HEK293 (cell line): ENCODE measurements at regions not wholly inside any gene's neighbourhood (a gene's known extent, or its start where the extent isn't known, plus 50 kb on each side); places are given as distances from the start of the nearest gene placed in this dataset.

Experiments
- CTCF ChIP-seq: fragments of 450-650 bp; formaldehyde crosslinking; IDR thresholded peaks from 2 replicates; pipeline ENCODE4 v1.5.1; 2016; ENCODE audit warnings: missing biosample characterization, missing genetic modification characterization
- KLF17 ChIP-seq: fragments of 450-650 bp; formaldehyde crosslinking; IDR thresholded peaks from 2 replicates; pipeline ENCODE4 v1.5.1; 2016; ENCODE audit warnings: missing biosample characterization, missing genetic modification characterization
- REST ChIP-seq: fragments of 450-650 bp; formaldehyde crosslinking; IDR thresholded peaks from 2 replicates; pipeline ENCODE4 v1.5.1; 2016; ENCODE audit warnings: missing biosample characterization, missing genetic modification characterization
- TRIM28 ChIP-seq: IDR thresholded peaks from 2 replicates; pipeline ENCODE4 v1.6.1; 2011; ENCODE audit warnings: low read length, control low read depth, borderline replicate concordance
- ZIC2 ChIP-seq: fragments of 450-650 bp; formaldehyde crosslinking; IDR thresholded peaks from 2 replicates; pipeline ENCODE4 v1.5.1; 2016; ENCODE audit warnings: missing biosample characterization, missing genetic modification characterization
- ZNF132 ChIP-seq: fragments of 450-650 bp; formaldehyde crosslinking; IDR thresholded peaks from 2 replicates; pipeline ENCODE4 v1.5.1; 2017; ENCODE audit warnings: missing biosample characterization, missing genetic modification characterization, borderline replicate concordance
- ZNF138 ChIP-seq: fragments of 450-650 bp; formaldehyde crosslinking; IDR thresholded peaks from 2 replicates; pipeline ENCODE4 v1.5.1; 2016; ENCODE audit warnings: missing biosample characterization, missing genetic modification characterization, borderline replicate concordance
- ZNF274 ChIP-seq, 2 experiments: fragments of 200-500 bp in 1 of 2; fragments of 450-650 bp in 1 of 2; sonication (Bioruptor generic) in 1 of 2; formaldehyde crosslinking in 1 of 2; IDR thresholded peaks; 2 replicates each; pipeline versions ENCODE4 v1.5.1 to v1.6.1; 2014 to 2016; ENCODE audit warnings: borderline replicate concordance in 1 of 2, inconsistent platforms in 1 of 2, low read length in 1 of 2, missing biosample characterization in 1 of 2, missing genetic modification characterization in 1 of 2
- ZNF596 ChIP-seq: fragments of 450-650 bp; IDR thresholded peaks from 2 replicates; pipeline ENCODE4 v1.5.0; 2018; ENCODE audit warnings: missing biosample characterization, mild to moderate bottlenecking, missing genetic modification characterization, moderate library complexity
- TF ChIP-seq, protein P1 (sequence below): fragments of 450-650 bp; formaldehyde crosslinking; IDR thresholded peaks from 2 replicates; pipeline ENCODE4 v1.5.1; 2016; ENCODE audit warnings: missing biosample characterization, missing genetic modification characterization

DNA sequence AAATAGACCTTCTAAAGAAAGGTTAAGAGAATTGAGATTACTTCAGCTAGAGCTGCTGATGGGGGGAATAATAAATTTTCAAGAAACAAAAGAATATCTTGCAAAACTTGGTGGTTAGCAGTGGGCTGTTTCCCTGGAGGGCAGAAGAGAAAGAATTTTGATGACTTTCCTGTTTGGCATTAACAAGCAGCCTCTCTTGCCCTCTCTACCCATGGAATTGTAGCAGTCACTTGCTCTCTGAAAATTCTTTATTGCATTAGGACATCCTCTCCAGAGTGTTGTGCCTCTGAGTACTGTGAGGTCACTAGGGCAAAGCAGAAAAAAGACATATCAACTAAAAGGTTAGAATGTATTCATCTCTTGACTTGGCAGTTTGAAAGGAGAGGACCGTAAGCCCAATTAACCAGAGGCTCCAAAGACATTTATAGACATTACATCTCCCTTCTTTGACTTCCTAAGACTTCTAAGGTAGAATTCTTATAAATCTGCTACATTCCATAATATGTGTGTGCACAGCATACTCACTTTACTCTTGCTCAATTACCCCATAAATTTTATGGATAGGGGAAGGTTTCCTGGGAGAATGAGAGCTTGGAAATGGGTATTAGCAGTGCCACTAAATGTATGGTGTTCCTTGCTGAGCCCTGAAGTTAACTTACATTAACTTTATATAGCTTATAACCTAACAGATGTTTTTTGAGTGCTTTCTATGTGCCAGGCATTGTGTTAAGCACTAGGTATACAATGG, 215.3 kb downstream of the KIF20B start:
- no peak for TF ChIP-seq ZNF596 (tag by site-specific recombination)
- TF ChIP-seq CTCF (tag by site-specific recombination): no peak
- TF ChIP-seq, protein P1, sequence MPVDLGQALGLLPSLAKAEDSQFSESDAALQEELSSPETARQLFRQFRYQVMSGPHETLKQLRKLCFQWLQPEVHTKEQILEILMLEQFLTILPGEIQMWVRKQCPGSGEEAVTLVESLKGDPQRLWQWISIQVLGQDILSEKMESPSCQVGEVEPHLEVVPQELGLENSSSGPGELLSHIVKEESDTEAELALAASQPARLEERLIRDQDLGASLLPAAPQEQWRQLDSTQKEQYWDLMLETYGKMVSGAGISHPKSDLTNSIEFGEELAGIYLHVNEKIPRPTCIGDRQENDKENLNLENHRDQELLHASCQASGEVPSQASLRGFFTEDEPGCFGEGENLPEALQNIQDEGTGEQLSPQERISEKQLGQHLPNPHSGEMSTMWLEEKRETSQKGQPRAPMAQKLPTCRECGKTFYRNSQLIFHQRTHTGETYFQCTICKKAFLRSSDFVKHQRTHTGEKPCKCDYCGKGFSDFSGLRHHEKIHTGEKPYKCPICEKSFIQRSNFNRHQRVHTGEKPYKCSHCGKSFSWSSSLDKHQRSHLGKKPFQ (tag by site-specific recombination): no peak
- TF ChIP-seq ZNF132 (tag by site-specific recombination): no peak
- TF ChIP-seq TRIM28: no peak
- no peak for TF ChIP-seq ZNF138 (tag by site-specific recombination)
- TF ChIP-seq KLF17 (tag by site-specific recombination): no peak
- TF ChIP-seq ZIC2 (tag by site-specific recombination): no peak
- no peak for TF ChIP-seq ZNF274 (IDR thresholded peaks at IDR 0.05; ENCODE audit: low read length)
- no peak for TF ChIP-seq ZNF274 (tag by site-specific recombination; IDR thresholded peaks at IDR 0.05; ENCODE audit: borderline replicate concordance)
- TF ChIP-seq REST (tag by site-specific recombination): no peak
